ENCODE measurements at regions not wholly inside any gene's neighbourhood (a gene's known extent, or its start where the extent isn't known, plus 50 kb on each side); places are given as distances from the start of the nearest gene placed in this dataset.
"Not testable (repeated sequence)": the region's sequence is repeated elsewhere in the genome, so short reads cannot be mapped to it uniquely, and the experiment has no call there.

GRCh38 chrX:499870-500364, 113.2 kb upstream of the PPP2R3B start:
- no peak for DNase-seq

- DNase-seq = no peak
Observed at GRCh38 chrX:500481-501010, 113.8 kb upstream of the PPP2R3B start.

- DNase-seq = no peak
Observed at GRCh38 chrX:506341-506740, 119.6 kb upstream of the PPP2R3B start.

- no peak for DNase-seq
Observed at GRCh38 chrX:508163-508562, 121.5 kb upstream of the PPP2R3B start.

GRCh38 chrX:508821-509220, 121.8 kb upstream of the SHOX start:
- DNase-seq = not testable (repeated sequence)

GRCh38 chrX:511089-511488, 119.5 kb upstream of the SHOX start:
- DNase-seq = not testable (repeated sequence)

GRCh38 chrX:518319-518718, 112.3 kb upstream of the SHOX start:
- DNase-seq = no peak

GRCh38 chrX:519741-520140, 110.8 kb upstream of the SHOX start:
- DNase-seq = no peak

GRCh38 chrX:522456-522855, 108.1 kb upstream of the SHOX start:
- DNase-seq = no peak

GRCh38 chrX:525134-525533, 105.5 kb upstream of the SHOX start:
- no peak for DNase-seq

- DNase-seq = no peak
Observed at GRCh38 chrX:526295-527224, 104.0 kb upstream of the SHOX start.

GRCh38 chrX:530726-531610, 99.6 kb upstream of the SHOX start:
- DNase-seq = no peak

- DNase-seq = no peak
Observed at GRCh38 chrX:531611-531936, 99.0 kb upstream of the SHOX start.

GRCh38 chrX:534804-535203, 95.8 kb upstream of the SHOX start:
- DNase-seq = no peak

GRCh38 chrX:536616-537015, 94.0 kb upstream of the SHOX start:
- no peak for DNase-seq

GRCh38 chrX:537151-537550, 93.4 kb upstream of the SHOX start:
- DNase-seq = no peak

GRCh38 chrX:538311-538710, 92.3 kb upstream of the SHOX start:
- DNase-seq = no peak

GRCh38 chrX:541006-541405, 89.6 kb upstream of the SHOX start:
- not testable (repeated sequence) for DNase-seq

GRCh38 chrX:542179-542578, 88.4 kb upstream of the SHOX start:
- DNase-seq = no peak

GRCh38 chrX:545452-545885, 85.1 kb upstream of the SHOX start:
- no peak for DNase-seq

- DNase-seq = no peak
Observed at GRCh38 chrX:550514-550913, 80.1 kb upstream of the SHOX start.

GRCh38 chrX:551306-551705, 79.3 kb upstream of the SHOX start:
- DNase-seq = no peak
